H54 (cell line): ENCODE measurements at regions not wholly inside any gene's neighbourhood (a gene's known extent, or its start where the extent isn't known, plus 50 kb on each side); places are given as distances from the start of the nearest gene placed in this dataset.
"Not testable (repeated sequence)": the region's sequence is repeated elsewhere in the genome, so short reads cannot be mapped to it uniquely, and the experiment has no call there.

Experiments used
- DNase-seq: peaks from one replicate; pipeline ENCODE4 v3.0.0; 2011; ENCODE audit warnings: low spot score, mixed read lengths; ENCODE audit not compliant: insufficient read length
- FAIRE-seq: peaks from 3 replicates; lab custom pipeline; 2011; peaks lifted over from hg19 to GRCh38; lab: Jason Lieb, UNC
- POLR2A ChIP-seq: IDR thresholded peaks from 2 replicates; pipeline ENCODE4 v1.6.1; 2011; ENCODE audit warnings: low read depth, mild to moderate bottlenecking, low read length

- no peak for DNase-seq
- FAIRE-seq: no peak
Observed at GRCh38 chr10:23529625-23530024, 90.8 kb downstream of the OTUD1 start.

GRCh38 chr10:23530079-23530478 lies 91.2 kb downstream of the OTUD1 start:
- no peak for TF ChIP-seq POLR2A
- no peak for DNase-seq
- FAIRE-seq: no peak

More at GRCh38 chr10:23529625-23530024, 90.8 kb downstream of the OTUD1 start:
- no peak for TF ChIP-seq POLR2A

- no peak for DNase-seq
- FAIRE-seq: no peak
- no peak for TF ChIP-seq POLR2A
Observed at GRCh38 chr10:23533212-23533611, 94.3 kb downstream of the OTUD1 start.

- DNase-seq (no peak), FAIRE-seq (no peak)
- no peak for TF ChIP-seq POLR2A
Observed at GRCh38 chr10:23534326-23534725, 95.5 kb downstream of the OTUD1 start.

GRCh38 chr10:23534761-23535160 lies 95.9 kb downstream of the OTUD1 start:
- FAIRE-seq: no peak
- TF ChIP-seq POLR2A: no peak
- DNase-seq: no peak

GRCh38 chr10:23535381-23535780 lies 96.5 kb downstream of the OTUD1 start:
- FAIRE-seq: no peak
- TF ChIP-seq POLR2A: no peak
- no peak for DNase-seq

GRCh38 chr10:23538968-23539367 lies 100.1 kb downstream of the OTUD1 start:
- no peak for TF ChIP-seq POLR2A
- DNase-seq (no peak), FAIRE-seq (no peak)

GRCh38 chr10:23540401-23541030 lies 101.6 kb downstream of the OTUD1 start:
- no peak for TF ChIP-seq POLR2A
- DNase-seq: no peak
- no peak for FAIRE-seq

GRCh38 chr10:23543691-23544380 lies 105.0 kb downstream of the OTUD1 start:
- FAIRE-seq: no peak
- TF ChIP-seq POLR2A: no peak
- no peak for DNase-seq

- not testable (repeated sequence) for FAIRE-seq, DNase-seq
Observed at GRCh38 chr10:23545866-23546265, 107.0 kb downstream of the OTUD1 start.

GRCh38 chr10:23556727-23557440 lies 118.0 kb downstream of the OTUD1 start:
- peak; percentile 13 for DNase-seq
- TF ChIP-seq POLR2A: no peak
- peak; percentile 55 for FAIRE-seq

- no peak for FAIRE-seq
- DNase-seq: no peak
- no peak for TF ChIP-seq POLR2A
Observed at GRCh38 chr10:23557777-23558176, 118.9 kb downstream of the OTUD1 start.

GRCh38 chr10:23558361-23558799 lies 119.5 kb downstream of the OTUD1 start:
- FAIRE-seq (no peak), DNase-seq (no peak)
- no peak for TF ChIP-seq POLR2A

- no peak for DNase-seq
- no peak for TF ChIP-seq POLR2A
- no peak for FAIRE-seq
Observed at GRCh38 chr10:23568996-23569395, 130.1 kb downstream of the OTUD1 start.
